Vagina (tissue), 2 donors: ENCODE measurements at regions not wholly inside any gene's neighbourhood (a gene's known extent, or its start where the extent isn't known, plus 50 kb on each side); places are given as distances from the start of the nearest gene placed in this dataset.

Source experiments
- DNase-seq, 2 donors: peaks; one replicate each; pipeline ENCODE4 v3.0.0-alpha.2; 2017; ENCODE audit errors: extremely low spot score in 2 of 2
- H3K27ac ChIP-seq: fragments of 200-600 bp; sonication (generic); one replicate; pipeline ENCODE4 v1.5.1; 2019
- H3K27me3 ChIP-seq: fragments of 200-600 bp; sonication (generic); one replicate; pipeline ENCODE4 v1.5.1; 2019
- H3K36me3 ChIP-seq, 2 donors: fragments of 200-600 bp; sonication (generic); one replicate each; pipeline ENCODE4 v1.5.1; 2017 to 2019
- H3K4me1 ChIP-seq: fragments of 200-600 bp; sonication (generic); one replicate; pipeline ENCODE4 v1.5.1; 2019
- H3K4me3 ChIP-seq, 2 donors: fragments of 200-600 bp; sonication (generic); 1 replicate in 1 of 2; 2 replicates in 1 of 2; pipeline ENCODE4 v1.5.1; 2016 to 2019
- H3K9me3 ChIP-seq: fragments of 200-600 bp; sonication (generic); one replicate; pipeline ENCODE4 v1.5.1; 2019
- CTCF ChIP-seq, 3 experiments: fragments of 450-650 bp in 2 of 3; fragments of 200-600 bp in 1 of 3; sonication (generic) in 1 of 3; IDR thresholded peaks; one replicate each; pipeline ENCODE4 v1.5.1; 2017 to 2019; ENCODE audit warnings: antibody characterized with exemption in 3 of 3, mild to moderate bottlenecking in 2 of 3, moderate library complexity in 2 of 3
- POLR2A ChIP-seq, 2 donors: fragments of 450-650 bp; IDR thresholded peaks; one replicate each; pipeline ENCODE4 v1.6.1; 2017; ENCODE audit warnings: antibody characterized with exemption in 2 of 2, mild to moderate bottlenecking in 2 of 2, moderate library complexity in 2 of 2
- POLR2AphosphoS5 ChIP-seq, 2 donors: sonication (generic); formaldehyde crosslinking; IDR thresholded peaks; one replicate each; pipeline ENCODE4 v1.9.0; 2017; ENCODE audit warnings: antibody characterized with exemption in 2 of 2, mild to moderate bottlenecking in 2 of 2, low read depth in 1 of 2; ENCODE audit not compliant: insufficient read depth in 1 of 2
- intact Hi-C: fragments of 100-400 bp; cut with DNase I; formaldehyde crosslinking; loops from one replicate; pipeline ENCODE4 v1.15.1; 2023

- no peaks in the 10 kb centered on the region for H3K36me3 ChIP-seq
- H3K4me1 ChIP-seq: peaks cover 17% of the 10 kb centered on the region
- no peak overlapping the region for H3K27ac ChIP-seq
- DNase-seq: no peak
- TF ChIP-seq CTCF (IDR thresholded peaks at IDR 0.05) (no peak), POLR2A (IDR thresholded peaks at IDR 0.05) (no peak), POLR2AphosphoS5 (IDR thresholded peaks at IDR 0.05; ENCODE audit: insufficient read depth in 1 of 2, low read depth in 1 of 2) (no peak)
- no peaks in the 10 kb centered on the region for H3K9me3 ChIP-seq
- intact Hi-C loops: no loop called here
- no peak overlapping the region for H3K4me3 ChIP-seq
- no peaks in the 10 kb centered on the region for H3K27me3 ChIP-seq
These were observed 81.6 kb upstream of the ARMC3 start for GRCh38 chr10:22846294-22846693.

- Histone ChIP-seq H3K27me3 (no peaks in the 10 kb centered on the region), H3K4me3 (no peak overlapping the region), H3K27ac (no peak overlapping the region), H3K4me1 (no peaks in the 10 kb centered on the region), H3K9me3 (no peaks in the 10 kb centered on the region), H3K36me3 (no peaks in the 10 kb centered on the region)
- DNase-seq: no peak
- intact Hi-C loops: no loop called here
- no peak for TF ChIP-seq POLR2A (IDR thresholded peaks at IDR 0.05)
- no peak for TF ChIP-seq POLR2AphosphoS5 (IDR thresholded peaks at IDR 0.05; ENCODE audit: insufficient read depth in 1 of 2, low read depth in 1 of 2)
These were observed 88.2 kb upstream of the ARMC3 start for GRCh38 chr10:22839639-22840038.

- H3K36me3 ChIP-seq: no peaks in the 10 kb centered on the region
- DNase-seq: no peak
- H3K27me3 ChIP-seq: no peaks in the 10 kb centered on the region
- intact Hi-C loops: no loop called here
- no peak overlapping the region for H3K4me3 ChIP-seq
- H3K4me1 ChIP-seq: no peaks in the 10 kb centered on the region
- TF ChIP-seq CTCF (IDR thresholded peaks at IDR 0.05) (no peak), POLR2A (IDR thresholded peaks at IDR 0.05) (no peak), POLR2AphosphoS5 (IDR thresholded peaks at IDR 0.05; ENCODE audit: insufficient read depth in 1 of 2, low read depth in 1 of 2) (no peak)
- H3K9me3 ChIP-seq: no peaks in the 10 kb centered on the region
- H3K27ac ChIP-seq: no peak overlapping the region
These were observed 90.1 kb upstream of the ARMC3 start for GRCh38 chr10:22837771-22838170.

GRCh38 chr10:22837351-22837750, 90.5 kb upstream of the ARMC3 start:
- DNase-seq: no peak
- Histone ChIP-seq H3K27ac (no peak overlapping the region), H3K4me3 (no peak overlapping the region), H3K36me3 (no peaks in the 10 kb centered on the region), H3K4me1 (no peaks in the 10 kb centered on the region), H3K9me3 (no peaks in the 10 kb centered on the region), H3K27me3 (no peaks in the 10 kb centered on the region)
- intact Hi-C loops: no loop called here
- no peak for TF ChIP-seq POLR2A (IDR thresholded peaks at IDR 0.05)
- no peak for TF ChIP-seq POLR2AphosphoS5 (IDR thresholded peaks at IDR 0.05; ENCODE audit: insufficient read depth in 1 of 2, low read depth in 1 of 2)
- TF ChIP-seq CTCF (IDR thresholded peaks at IDR 0.05): no peak

- Histone ChIP-seq H3K4me3 (no peak overlapping the region), H3K27ac (no peak overlapping the region), H3K27me3 (no peaks in the 10 kb centered on the region), H3K4me1 (no peaks in the 10 kb centered on the region), H3K36me3 (no peaks in the 10 kb centered on the region), H3K9me3 (no peaks in the 10 kb centered on the region)
- no peak for DNase-seq
- intact Hi-C loops: no loop called here
- no peak for TF ChIP-seq POLR2A (IDR thresholded peaks at IDR 0.05)
- no peak for TF ChIP-seq CTCF (IDR thresholded peaks at IDR 0.05)
- no peak for TF ChIP-seq POLR2AphosphoS5 (IDR thresholded peaks at IDR 0.05; ENCODE audit: insufficient read depth in 1 of 2, low read depth in 1 of 2)
These were observed 93.4 kb upstream of the ARMC3 start for GRCh38 chr10:22834471-22834870.

GRCh38 chr10:22833781-22834180, 94.1 kb upstream of the ARMC3 start:
- H3K36me3 ChIP-seq: no peaks in the 10 kb centered on the region
- no peak for DNase-seq
- TF ChIP-seq CTCF (IDR thresholded peaks at IDR 0.05): no peak
- no peak for TF ChIP-seq POLR2A (IDR thresholded peaks at IDR 0.05)
- no peak for TF ChIP-seq POLR2AphosphoS5 (IDR thresholded peaks at IDR 0.05; ENCODE audit: insufficient read depth in 1 of 2, low read depth in 1 of 2)
- H3K27me3 ChIP-seq: no peaks in the 10 kb centered on the region
- no peak overlapping the region for H3K4me3 ChIP-seq
- intact Hi-C loops: no loop called here
- H3K9me3 ChIP-seq: no peaks in the 10 kb centered on the region
- no peaks in the 10 kb centered on the region for H3K4me1 ChIP-seq
- no peak overlapping the region for H3K27ac ChIP-seq
